Right lobe of liver (tissue), 6 donors: ENCODE measurements at regions not wholly inside any gene's neighbourhood (a gene's known extent, or its start where the extent isn't known, plus 50 kb on each side); places are given as distances from the start of the nearest gene placed in this dataset.
"Not testable (repeated sequence)": the region's sequence is repeated elsewhere in the genome, so short reads cannot be mapped to it uniquely, and the experiment has no call there.

Experiments
- ATAC-seq, 4 donors: fragments of 200-7000 bp; cut with Tn5 transposase; one replicate each; pipeline ENCODE4 v1.9.1; 2020; ENCODE audit warnings: mild to moderate bottlenecking in 4 of 4, moderate library complexity in 4 of 4
- DNase-seq, 3 donors: peaks; one replicate each; pipeline ENCODE4 v3.0.0-alpha.2; 2020
- H3K27ac ChIP-seq, 3 donors: fragments of 200-600 bp; one replicate each; pipeline ENCODE4 v1.8.0; 2022
- H3K27me3 ChIP-seq, 2 donors: fragments of 200-600 bp; one replicate each; pipeline ENCODE4 v1.8.0; 2022
- H3K36me3 ChIP-seq, 4 donors: fragments of 200-600 bp; sonication (generic) in 1 of 4; one replicate each; pipeline versions ENCODE4 v1.5.1 to v1.8.0; 2017 to 2022; ENCODE audit warnings: control low read depth in 1 of 4
- H3K4me1 ChIP-seq, 4 donors: fragments of 200-600 bp; sonication (generic) in 1 of 4; one replicate each; pipeline versions ENCODE4 v1.5.1 to v1.8.0; 2017 to 2022; ENCODE audit warnings: control low read depth in 1 of 4
- H3K4me3 ChIP-seq, 3 donors: fragments of 200-600 bp; one replicate each; pipeline ENCODE4 v1.8.0; 2022
- H3K9me3 ChIP-seq, 4 donors: fragments of 200-600 bp; sonication (generic) in 1 of 4; one replicate each; pipeline versions ENCODE4 v1.5.1 to v1.8.0; 2017 to 2022; ENCODE audit warnings: control low read depth in 1 of 4
- CTCF ChIP-seq, 4 donors: fragments of 200-600 bp in 3 of 4; fragments of 450-650 bp in 1 of 4; IDR thresholded peaks; one replicate each; pipeline versions ENCODE4 v1.5.1 to v1.8.0; 2016 to 2022; ENCODE audit warnings: antibody characterized with exemption in 4 of 4, mild to moderate bottlenecking in 2 of 4
- POLR2A ChIP-seq: fragments of 450-650 bp; IDR thresholded peaks from one replicate; pipeline ENCODE4 v1.6.1; 2017; ENCODE audit warnings: antibody characterized with exemption, mild to moderate bottlenecking
- WGBS: methylation state at CpG from one replicate; pipeline ENCODE4 v1.1.6; 2018; ENCODE audit warnings: low coverage, low lambda C conversion rate; ENCODE audit not compliant: insufficient coverage; ENCODE audit errors: missing lambda C conversion rate; 5-methylcytosine and 5-hydroxymethylcytosine counted together
- intact Hi-C, 2 donors: fragments of 100-400 bp; cut with DNase I; formaldehyde crosslinking; loops; one replicate each; pipeline versions ENCODE4 v1.11.2 to v1.14.1; 2022
- donor health status: DM: no; HTN: yes; CAD: no.
- donor health status: DM: no; HTN: no; CAD: no.
- donor health status: DM: no; HTN: no; CAD: no.
- donor health status: DM: no; HTN: yes; CAD: no.
- donor health status: DM: no; HTN: yes; CAD: no.

GRCh38 chr4:97081951-97082350 is 1061.3 kb downstream of the STPG2 start:
- intact Hi-C loops: no loop called here

GRCh38 chr4:97097036-97097435 is 1046.2 kb downstream of the STPG2 start:
- H3K9me3 ChIP-seq, H3K27me3 ChIP-seq, ATAC-seq, intact Hi-C loops, H3K4me3 ChIP-seq, DNase-seq, H3K4me1 ChIP-seq, H3K36me3 ChIP-seq, H3K27ac ChIP-seq: not testable (repeated sequence)
- WGBS: 32% methylated on average over 5 of the region's 6 CpGs

More at GRCh38 chr4:97081951-97082350, 1061.3 kb downstream of the STPG2 start:
- no peak for ATAC-seq
- no peaks in the 10 kb centered on the region for H3K36me3 ChIP-seq
- TF ChIP-seq CTCF (IDR thresholded peaks at IDR 0.05) (no peak), POLR2A (no peak)
- H3K27me3 ChIP-seq: no peaks in the 10 kb centered on the region
- no peak overlapping the region for H3K4me3 ChIP-seq
- H3K4me1 ChIP-seq: no peaks in the 10 kb centered on the region
- DNase-seq: no peak
- no peaks in the 10 kb centered on the region for H3K9me3 ChIP-seq
- H3K27ac ChIP-seq: no peak overlapping the region

- ATAC-seq, DNase-seq: not testable (repeated sequence)
- WGBS: 51% methylated on average over 3 of the region's 7 CpGs
Observed at GRCh38 chr4:97101171-97101570, 1042.1 kb downstream of the STPG2 start.

GRCh38 chr4:97103252-97103651 is 1040.0 kb downstream of the STPG2 start:
- Histone ChIP-seq H3K36me3 (no peaks in the 10 kb centered on the region), H3K27ac (no peak overlapping the region), H3K9me3 (no peaks in the 10 kb centered on the region), H3K27me3 (no peaks in the 10 kb centered on the region), H3K4me1 (no peaks in the 10 kb centered on the region), H3K4me3 (no peak overlapping the region)
- ATAC-seq: no peak
- no peak for DNase-seq
- intact Hi-C loops: no loop called here
- TF ChIP-seq CTCF (IDR thresholded peaks at IDR 0.05) (no peak), POLR2A (no peak)
- WGBS: 42% methylated on average over 2 of the region's 2 CpGs

More at GRCh38 chr4:97101171-97101570, 1042.1 kb downstream of the STPG2 start:
- H3K4me3 ChIP-seq, H3K9me3 ChIP-seq, H3K36me3 ChIP-seq, H3K27ac ChIP-seq, H3K4me1 ChIP-seq, H3K27me3 ChIP-seq, intact Hi-C loops: not testable (repeated sequence)

- no peaks in the 10 kb centered on the region for H3K27me3 ChIP-seq
- 40% methylated on average over 2 of the region's 2 CpGs for WGBS
- no peak overlapping the region for H3K4me3 ChIP-seq
- ATAC-seq: no peak
- TF ChIP-seq CTCF (IDR thresholded peaks at IDR 0.05) (no peak), POLR2A (no peak)
- no peak for DNase-seq
- no peaks in the 10 kb centered on the region for H3K4me1 ChIP-seq
- H3K27ac ChIP-seq: no peak overlapping the region
- intact Hi-C loops: no loop called here
- no peaks in the 10 kb centered on the region for H3K36me3 ChIP-seq
- no peaks in the 10 kb centered on the region for H3K9me3 ChIP-seq
Observed at GRCh38 chr4:97104006-97104405, 1039.3 kb downstream of the STPG2 start.

GRCh38 chr4:97104666-97105065 is 1038.6 kb downstream of the STPG2 start:
- intact Hi-C loops: no loop called here
- H3K27ac ChIP-seq: no peak overlapping the region
- H3K4me3 ChIP-seq: no peak overlapping the region
- 47% methylated on average over 3 of the region's 3 CpGs for WGBS
- H3K27me3 ChIP-seq: no peaks in the 10 kb centered on the region
- H3K9me3 ChIP-seq: no peaks in the 10 kb centered on the region
- DNase-seq: no peak
- ATAC-seq: no peak
- H3K4me1 ChIP-seq: no peaks in the 10 kb centered on the region
- TF ChIP-seq CTCF (IDR thresholded peaks at IDR 0.05) (no peak), POLR2A (no peak)
- no peaks in the 10 kb centered on the region for H3K36me3 ChIP-seq
